ENCODE measurements at regions not wholly inside any gene's neighbourhood (a gene's known extent, or its start where the extent isn't known, plus 50 kb on each side); places are given as distances from the start of the nearest gene placed in this dataset.

DNA sequence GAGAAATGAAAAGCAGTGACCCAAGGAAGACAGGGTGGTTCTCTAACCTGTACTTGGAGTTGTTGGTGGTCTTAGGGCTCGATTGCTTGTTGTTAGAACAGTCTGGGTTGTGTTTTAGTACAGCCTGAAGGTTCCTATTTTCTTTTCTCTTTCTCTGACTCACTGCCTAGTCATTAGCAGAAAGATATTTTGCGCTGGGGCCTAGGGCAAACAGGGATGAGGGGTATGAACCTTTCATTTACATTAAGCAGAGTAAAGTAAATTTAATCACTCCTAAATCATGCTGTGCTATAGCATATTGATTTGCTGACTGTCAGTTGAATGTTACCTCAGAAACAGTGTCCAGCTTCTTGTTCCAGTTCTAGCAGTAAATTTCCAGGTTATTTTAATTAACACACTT, 197.2 kb downstream of the RWDD3 start:
- no peak overlapping the region for H3K4me2 ChIP-seq (ENCODE audit: low read length)
- peak; percentile 55 for DNase-seq
- no peaks in the 10 kb centered on the region for H3K9me2 ChIP-seq (replicated peaks; ENCODE audit: low read length)
- no TSS peak for BruUV-seq (replicated peaks)
- ChIA-PET CTCF (no interaction called here), POLR2A (ENCODE audit: unreplicated experiment) (no interaction called here)
- peak; percentile 53; the same call in 1 of the 2 replicates for ATAC-seq
- H2AFZ ChIP-seq (ENCODE audit: low read length), result no peak overlapping the region
- no peak overlapping the region for H3K27ac ChIP-seq (ENCODE audit: low read length)
- H3K4me3 ChIP-seq (ENCODE audit: low read length), result no peak overlapping the region
- TF ChIP-seq, protein P1, sequence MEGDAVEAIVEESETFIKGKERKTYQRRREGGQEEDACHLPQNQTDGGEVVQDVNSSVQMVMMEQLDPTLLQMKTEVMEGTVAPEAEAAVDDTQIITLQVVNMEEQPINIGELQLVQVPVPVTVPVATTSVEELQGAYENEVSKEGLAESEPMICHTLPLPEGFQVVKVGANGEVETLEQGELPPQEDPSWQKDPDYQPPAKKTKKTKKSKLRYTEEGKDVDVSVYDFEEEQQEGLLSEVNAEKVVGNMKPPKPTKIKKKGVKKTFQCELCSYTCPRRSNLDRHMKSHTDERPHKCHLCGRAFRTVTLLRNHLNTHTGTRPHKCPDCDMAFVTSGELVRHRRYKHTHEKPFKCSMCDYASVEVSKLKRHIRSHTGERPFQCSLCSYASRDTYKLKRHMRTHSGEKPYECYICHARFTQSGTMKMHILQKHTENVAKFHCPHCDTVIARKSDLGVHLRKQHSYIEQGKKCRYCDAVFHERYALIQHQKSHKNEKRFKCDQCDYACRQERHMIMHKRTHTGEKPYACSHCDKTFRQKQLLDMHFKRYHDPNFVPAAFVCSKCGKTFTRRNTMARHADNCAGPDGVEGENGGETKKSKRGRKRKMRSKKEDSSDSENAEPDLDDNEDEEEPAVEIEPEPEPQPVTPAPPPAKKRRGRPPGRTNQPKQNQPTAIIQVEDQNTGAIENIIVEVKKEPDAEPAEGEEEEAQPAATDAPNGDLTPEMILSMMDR (conservative IDR thresholded peaks at IDR 0.05; ENCODE audit: low read depth, low read length), result no peak
- TF ChIP-seq EZH2 (IDR thresholded peaks at IDR 0.05; ENCODE audit: low read length, unreplicated experiment), result no peak
- no peak for TF ChIP-seq EZH2phosphoT487 (IDR thresholded peaks at IDR 0.05; ENCODE audit: borderline replicate concordance, low read length)
- H3K27me3 ChIP-seq (ENCODE audit: low read length), result peaks cover 51% of the 10 kb centered on the region
- no peaks in the 10 kb centered on the region for H4K20me1 ChIP-seq (ENCODE audit: low read length)
- intact Hi-C loops (cut with micrococcal nuclease), result no loop called here
- no peak overlapping the region for H3K9ac ChIP-seq (ENCODE audit: low read length)
- H3K4me1 ChIP-seq (ENCODE audit: insufficient read depth, low read length), result peaks cover 9% of the 10 kb centered on the region; the same call in 1 of the 2 replicates
- H3K79me2 ChIP-seq (ENCODE audit: low read length), result no peaks in the 10 kb centered on the region
- no peaks in the 10 kb centered on the region for H3K9me3 ChIP-seq (ENCODE audit: low read length)
- H3K36me3 ChIP-seq (ENCODE audit: low read depth, low read length), result no peaks in the 10 kb centered on the region
- H3F3A ChIP-seq (ENCODE audit: low read length, unreplicated experiment), result no peaks in the 10 kb centered on the region

DNA sequence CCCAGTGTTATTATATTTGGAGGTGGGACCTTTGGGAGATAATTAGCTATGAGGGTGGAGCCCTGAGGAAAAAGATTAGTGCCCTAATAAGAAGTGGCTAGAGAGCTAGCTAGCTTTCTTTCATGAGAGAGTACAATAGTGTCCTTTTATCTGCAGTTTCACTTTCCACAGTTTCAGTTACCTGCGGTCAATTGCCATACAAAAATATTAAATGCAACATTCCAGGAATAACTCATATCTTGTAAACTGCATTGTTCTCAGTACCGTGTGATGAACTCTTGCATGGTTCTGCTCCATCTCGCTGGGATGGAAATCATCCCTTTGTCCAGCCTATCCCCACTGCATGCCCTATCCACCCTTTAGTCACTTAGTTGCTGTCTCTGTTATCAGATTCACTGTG, 201.6 kb downstream of the RWDD3 start:
- no peaks in the 10 kb centered on the region for H3K79me2 ChIP-seq (ENCODE audit: low read length)
- ATAC-seq, result peak; percentile 31
- TF ChIP-seq, protein P1 (conservative IDR thresholded peaks at IDR 0.05; ENCODE audit: low read depth, low read length), result no peak
- TF ChIP-seq EZH2 (IDR thresholded peaks at IDR 0.05; ENCODE audit: low read length, unreplicated experiment) (no peak), EZH2phosphoT487 (IDR thresholded peaks at IDR 0.05; ENCODE audit: borderline replicate concordance, low read length) (no peak)

DNA sequence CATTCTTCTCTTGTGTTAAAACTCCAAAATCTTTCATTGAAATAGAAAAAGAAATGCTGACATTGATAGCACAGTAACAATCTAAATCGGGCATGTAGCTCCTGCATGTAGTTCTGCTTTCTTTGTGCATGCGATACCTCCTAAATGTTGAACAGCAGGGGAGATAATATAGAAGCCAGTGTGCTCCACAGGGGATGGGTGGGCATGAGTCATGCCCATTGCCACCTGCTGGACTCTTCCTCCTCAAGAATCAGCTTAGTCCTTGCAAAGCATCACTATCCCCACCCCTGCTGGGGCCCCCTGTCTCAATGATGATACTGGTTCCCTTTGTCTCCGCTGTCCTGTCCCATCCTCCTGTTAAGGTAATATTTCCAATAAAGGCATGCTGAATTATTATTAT, 203.0 kb downstream of the RWDD3 start:
- intact Hi-C loops (cut with micrococcal nuclease), result no loop called here
- Histone ChIP-seq H3K27ac (ENCODE audit: low read length) (no peak overlapping the region), H2AFZ (ENCODE audit: low read length) (no peak overlapping the region), H3K9me3 (ENCODE audit: low read length) (no peaks in the 10 kb centered on the region), H3K79me2 (ENCODE audit: low read length) (no peaks in the 10 kb centered on the region), H3K9me2 (replicated peaks; ENCODE audit: low read length) (no peaks in the 10 kb centered on the region), H3K4me2 (ENCODE audit: low read length) (no peak overlapping the region), H3K27me3 (ENCODE audit: low read length) (peaks cover 44% of the 10 kb centered on the region), H3K36me3 (ENCODE audit: low read depth, low read length) (no peaks in the 10 kb centered on the region), H3K4me1 (ENCODE audit: insufficient read depth, low read length) (no peaks in the 10 kb centered on the region), H3K9ac (ENCODE audit: low read length) (no peak overlapping the region), H4K20me1 (ENCODE audit: low read length) (no peaks in the 10 kb centered on the region), H3F3A (ENCODE audit: low read length, unreplicated experiment) (no peaks in the 10 kb centered on the region), H3K4me3 (ENCODE audit: low read length) (no peak overlapping the region)
- TF ChIP-seq EZH2 (IDR thresholded peaks at IDR 0.05; ENCODE audit: low read length, unreplicated experiment), result no peak
- no TSS peak for BruUV-seq (replicated peaks)
- ATAC-seq, result no peak
- no peak for DNase-seq
- POLR2A ChIA-PET (ENCODE audit: unreplicated experiment), result no interaction called here
- CTCF ChIA-PET, result no interaction called here

More for the DNA sequence above, 201.6 kb downstream of the RWDD3 start:
- intact Hi-C loops (cut with micrococcal nuclease), result no loop called here
- CTCF ChIA-PET, result no interaction called here
- H2AFZ ChIP-seq (ENCODE audit: low read length), result no peak overlapping the region
- H3K36me3 ChIP-seq (ENCODE audit: low read depth, low read length), result no peaks in the 10 kb centered on the region
- H3K27ac ChIP-seq (ENCODE audit: low read length), result no peak overlapping the region
- POLR2A ChIA-PET (ENCODE audit: unreplicated experiment), result interaction anchor here (0.7 kb wide), 1 partner anchor 71 kb away, joined by 3 read pairs; no protein-coding TSS in a partner anchor
- peaks cover 9% of the 10 kb centered on the region; the same call in 1 of the 2 replicates for H3K4me1 ChIP-seq (ENCODE audit: insufficient read depth, low read length)
- H3K9me3 ChIP-seq (ENCODE audit: low read length), result no peaks in the 10 kb centered on the region
- H3F3A ChIP-seq (ENCODE audit: low read length, unreplicated experiment), result no peaks in the 10 kb centered on the region
- no peaks in the 10 kb centered on the region for H4K20me1 ChIP-seq (ENCODE audit: low read length)
- H3K27me3 ChIP-seq (ENCODE audit: low read length), result peaks cover 41% of the 10 kb centered on the region
- no peak overlapping the region for H3K4me2 ChIP-seq (ENCODE audit: low read length)
- peak; percentile 43 for DNase-seq
- H3K4me3 ChIP-seq (ENCODE audit: low read length), result no peak overlapping the region
- H3K9ac ChIP-seq (ENCODE audit: low read length), result no peak overlapping the region
- no peaks in the 10 kb centered on the region for H3K9me2 ChIP-seq (replicated peaks; ENCODE audit: low read length)
- BruUV-seq (replicated peaks), result no TSS peak
